HG03280 (cell line): ENCODE measurements at regions not wholly inside any gene's neighbourhood (a gene's known extent, or its start where the extent isn't known, plus 50 kb on each side); places are given as distances from the start of the nearest gene placed in this dataset.
"Not testable (repeated sequence)": the region's sequence is repeated elsewhere in the genome, so short reads cannot be mapped to it uniquely, and the experiment has no call there.

ENCODE experiments used
- ATAC-seq: cut with Tn5 transposase; IDR thresholded peaks from one replicate; pipeline ENCODE4 v1.9.1; 2021; ENCODE audit warnings: mild to moderate bottlenecking, moderate library complexity; ENCODE audit not compliant: unreplicated experiment

GRCh38 chr6:22349051-22349450 is 52.2 kb upstream of the PRL start:
- ATAC-seq = no peak

- ATAC-seq = no peak
Measured at GRCh38 chr6:22349528-22349927, 52.7 kb upstream of the PRL start.

GRCh38 chr6:22350109-22350508 is 53.3 kb upstream of the PRL start:
- no peak for ATAC-seq

- no peak for ATAC-seq
Measured at GRCh38 chr6:22353101-22353500, 56.3 kb upstream of the PRL start.

- no peak for ATAC-seq
Measured at GRCh38 chr6:22356362-22356940, 59.6 kb upstream of the PRL start.

- ATAC-seq = peak; percentile 74
Measured at GRCh38 chr6:22357724-22358189, 60.9 kb upstream of the PRL start.

- ATAC-seq = no peak
Measured at GRCh38 chr6:22361576-22361975, 64.7 kb upstream of the PRL start.

GRCh38 chr6:22362361-22362760 is 65.5 kb upstream of the PRL start:
- ATAC-seq = no peak

GRCh38 chr6:22363166-22363713 is 66.4 kb upstream of the PRL start:
- ATAC-seq = peak; percentile 48

GRCh38 chr6:22363714-22364239 is 66.9 kb upstream of the PRL start:
- no peak for ATAC-seq

- no peak for ATAC-seq
Measured at GRCh38 chr6:22364306-22364705, 67.5 kb upstream of the PRL start.

GRCh38 chr6:22366214-22366613 is 69.4 kb upstream of the PRL start:
- ATAC-seq = no peak

GRCh38 chr6:22367346-22367745 is 70.5 kb upstream of the PRL start:
- no peak for ATAC-seq

GRCh38 chr6:22368794-22369193 is 72.0 kb upstream of the PRL start:
- no peak for ATAC-seq

- ATAC-seq = peak; percentile 98
Measured at GRCh38 chr6:22372922-22373321, 76.1 kb upstream of the PRL start.

GRCh38 chr6:22374950-22375349 is 78.1 kb upstream of the PRL start:
- not testable (repeated sequence) for ATAC-seq

GRCh38 chr6:22376293-22376692 is 79.5 kb upstream of the PRL start:
- ATAC-seq = not testable (repeated sequence)

- ATAC-seq = not testable (repeated sequence)
Measured at GRCh38 chr6:22378536-22378935, 81.7 kb upstream of the PRL start.

GRCh38 chr6:22380236-22380635 is 83.4 kb upstream of the PRL start:
- ATAC-seq = no peak

- no peak for ATAC-seq
Measured at GRCh38 chr6:22381845-22382544, 85.2 kb upstream of the PRL start.

GRCh38 chr6:22383016-22383415 is 86.2 kb upstream of the PRL start:
- ATAC-seq = no peak

GRCh38 chr6:22392711-22393110 is 95.9 kb upstream of the PRL start:
- no peak for ATAC-seq
